LNCAP (cell line): ENCODE measurements at regions not wholly inside any gene's neighbourhood (a gene's known extent, or its start where the extent isn't known, plus 50 kb on each side); places are given as distances from the start of the nearest gene placed in this dataset.

Source experiments
- TF ChIP-seq, protein P1 (sequence below): fragments of 450-650 bp; IDR thresholded peaks from 2 replicates; pipeline ENCODE4 v1.5.1; 2017; ENCODE audit warnings: mild to moderate bottlenecking

DNA sequence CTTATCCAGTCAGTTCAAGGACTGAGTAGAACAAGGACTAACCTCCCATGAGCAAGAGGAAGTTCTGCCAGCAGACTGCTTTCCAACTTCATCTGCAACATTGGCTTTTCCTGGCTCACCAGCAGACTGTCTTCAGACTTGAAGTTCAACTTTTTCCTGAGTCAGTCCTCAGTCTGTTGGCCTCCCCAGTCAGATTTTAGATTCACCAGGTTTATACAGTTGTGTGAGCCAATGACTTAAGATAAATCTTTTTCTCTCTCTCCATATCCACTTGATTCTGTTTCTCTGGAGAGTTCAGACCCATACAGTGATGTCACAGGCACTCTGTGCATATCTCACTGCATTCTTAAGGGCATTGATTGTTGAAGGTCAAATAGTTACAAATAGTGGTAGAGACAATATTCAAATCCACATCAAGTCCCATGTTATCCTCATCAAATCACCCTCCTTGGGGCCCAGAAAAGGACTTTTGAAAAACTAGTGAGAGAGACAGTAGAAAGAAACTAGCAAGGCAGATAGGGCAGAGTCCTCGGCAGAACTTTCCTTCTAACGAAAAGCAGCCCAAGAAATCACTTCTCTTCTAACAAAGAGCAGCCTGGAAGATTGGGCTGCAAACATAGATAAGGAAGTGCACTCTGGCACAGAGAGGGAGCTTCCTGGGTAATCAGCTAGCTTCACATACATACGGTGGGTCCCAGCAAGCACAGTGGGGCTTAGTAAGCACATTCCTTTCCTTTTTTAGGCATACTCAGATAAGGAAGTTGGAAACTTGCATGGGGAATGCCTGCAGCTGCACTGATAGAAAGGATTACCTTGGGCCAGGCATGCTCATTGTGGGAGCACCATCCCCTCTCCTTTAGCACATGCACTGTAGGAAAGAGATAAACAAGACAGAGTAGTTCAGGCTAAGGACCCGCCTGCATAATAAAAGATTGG lies 132.3 kb upstream of the FAM20A start:
- TF ChIP-seq, protein P1, sequence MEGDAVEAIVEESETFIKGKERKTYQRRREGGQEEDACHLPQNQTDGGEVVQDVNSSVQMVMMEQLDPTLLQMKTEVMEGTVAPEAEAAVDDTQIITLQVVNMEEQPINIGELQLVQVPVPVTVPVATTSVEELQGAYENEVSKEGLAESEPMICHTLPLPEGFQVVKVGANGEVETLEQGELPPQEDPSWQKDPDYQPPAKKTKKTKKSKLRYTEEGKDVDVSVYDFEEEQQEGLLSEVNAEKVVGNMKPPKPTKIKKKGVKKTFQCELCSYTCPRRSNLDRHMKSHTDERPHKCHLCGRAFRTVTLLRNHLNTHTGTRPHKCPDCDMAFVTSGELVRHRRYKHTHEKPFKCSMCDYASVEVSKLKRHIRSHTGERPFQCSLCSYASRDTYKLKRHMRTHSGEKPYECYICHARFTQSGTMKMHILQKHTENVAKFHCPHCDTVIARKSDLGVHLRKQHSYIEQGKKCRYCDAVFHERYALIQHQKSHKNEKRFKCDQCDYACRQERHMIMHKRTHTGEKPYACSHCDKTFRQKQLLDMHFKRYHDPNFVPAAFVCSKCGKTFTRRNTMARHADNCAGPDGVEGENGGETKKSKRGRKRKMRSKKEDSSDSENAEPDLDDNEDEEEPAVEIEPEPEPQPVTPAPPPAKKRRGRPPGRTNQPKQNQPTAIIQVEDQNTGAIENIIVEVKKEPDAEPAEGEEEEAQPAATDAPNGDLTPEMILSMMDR = no peak

DNA sequence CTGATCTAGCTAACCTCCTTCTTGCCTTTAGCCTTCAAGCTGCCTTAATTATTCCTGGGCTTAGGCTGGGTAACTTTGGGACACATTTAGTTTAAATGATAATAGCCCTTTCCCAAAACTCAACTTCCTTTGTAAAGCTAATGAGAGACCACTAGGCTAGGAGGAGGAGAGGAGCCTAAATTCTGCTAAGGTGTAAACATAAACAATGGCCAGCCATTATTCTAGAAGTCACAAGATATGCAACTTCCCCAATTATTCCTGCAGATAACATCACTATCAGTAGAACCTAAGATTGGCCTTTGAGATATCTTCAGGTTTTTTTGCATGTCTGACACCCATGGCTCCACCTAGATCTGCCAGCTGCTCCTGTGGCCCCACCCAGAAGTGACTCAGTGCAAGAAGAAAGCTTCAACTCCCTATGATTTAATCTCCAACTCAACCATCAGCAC lies 131.2 kb upstream of the FAM20A start:
- TF ChIP-seq, protein P1 = no peak

DNA sequence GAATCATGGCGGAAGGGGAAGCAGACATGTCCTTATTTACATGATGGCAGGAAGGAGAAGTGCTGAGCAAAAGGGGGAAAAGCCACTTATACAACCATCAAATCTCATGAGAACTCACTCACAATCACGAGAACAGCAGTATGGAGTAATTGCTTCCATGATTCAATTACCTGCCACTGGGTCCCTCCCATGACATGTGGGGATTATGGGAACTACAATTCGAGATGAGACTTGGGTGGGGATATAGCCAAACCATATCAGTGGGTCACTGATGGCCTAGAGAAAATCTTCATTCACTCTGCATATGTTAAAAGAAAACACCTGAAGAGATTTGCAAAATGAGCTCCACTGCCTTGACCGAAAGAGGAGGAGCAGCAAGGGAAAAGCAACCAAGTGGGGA lies 130.3 kb upstream of the FAM20A start:
- TF ChIP-seq, protein P1 = no peak

DNA sequence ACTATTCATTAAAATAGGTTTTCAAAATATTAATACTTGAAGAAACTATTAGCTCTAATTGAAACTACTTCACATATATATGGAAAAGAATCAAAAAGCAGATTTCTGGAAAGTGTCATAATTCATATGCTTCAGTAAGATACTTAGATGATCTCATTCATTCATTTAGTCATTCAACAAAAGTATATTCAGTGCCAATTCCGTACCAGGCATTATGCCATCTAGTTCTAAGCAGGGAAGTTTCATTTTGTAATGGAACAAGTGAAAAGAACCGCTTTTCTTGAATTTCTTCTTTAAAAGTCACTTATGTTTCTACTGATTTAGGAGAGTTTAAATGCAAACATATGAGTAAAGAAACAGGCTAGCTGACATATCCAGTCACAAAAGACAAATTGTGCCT lies 118.3 kb upstream of the FAM20A start:
- TF ChIP-seq, protein P1 = no peak

DNA sequence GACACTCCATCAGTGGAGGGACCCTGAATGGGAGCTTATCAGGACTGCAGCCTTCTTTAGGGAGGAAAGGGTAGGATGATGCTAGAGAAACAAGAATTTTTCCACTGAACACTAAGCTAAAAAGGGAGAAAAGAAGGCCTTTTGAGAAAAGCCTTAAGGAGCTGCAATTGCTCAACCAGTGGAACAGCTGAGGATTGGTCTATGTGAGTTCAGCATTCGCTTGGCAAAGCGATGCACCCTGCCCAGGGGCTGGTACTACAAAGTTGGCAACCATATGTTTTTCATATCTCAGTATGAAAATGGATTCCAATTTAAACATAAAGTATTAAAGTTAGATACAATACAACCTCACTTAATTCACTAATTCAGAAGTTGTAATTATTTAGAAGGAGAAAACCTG lies 117.8 kb upstream of the FAM20A start:
- TF ChIP-seq, protein P1 = no peak

DNA sequence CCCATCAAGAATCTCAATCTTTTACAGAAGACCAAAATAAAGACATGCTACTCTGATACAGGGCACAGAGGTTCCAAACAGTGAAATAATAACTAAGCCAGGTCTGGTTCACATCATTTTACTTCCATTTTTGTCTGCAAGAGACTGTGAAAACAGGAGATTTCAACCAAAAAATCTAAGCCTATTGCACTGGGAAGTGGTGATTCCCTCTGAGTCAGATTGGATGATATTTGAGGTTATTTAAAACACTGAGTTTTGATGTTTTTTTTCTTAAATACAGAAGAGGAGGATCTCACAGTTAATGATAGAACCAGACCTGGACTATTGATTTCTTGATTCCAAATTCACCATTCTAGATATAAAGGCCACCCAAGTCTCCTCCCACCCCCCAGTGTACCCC lies 117.3 kb upstream of the FAM20A start:
- TF ChIP-seq, protein P1 = no peak

DNA sequence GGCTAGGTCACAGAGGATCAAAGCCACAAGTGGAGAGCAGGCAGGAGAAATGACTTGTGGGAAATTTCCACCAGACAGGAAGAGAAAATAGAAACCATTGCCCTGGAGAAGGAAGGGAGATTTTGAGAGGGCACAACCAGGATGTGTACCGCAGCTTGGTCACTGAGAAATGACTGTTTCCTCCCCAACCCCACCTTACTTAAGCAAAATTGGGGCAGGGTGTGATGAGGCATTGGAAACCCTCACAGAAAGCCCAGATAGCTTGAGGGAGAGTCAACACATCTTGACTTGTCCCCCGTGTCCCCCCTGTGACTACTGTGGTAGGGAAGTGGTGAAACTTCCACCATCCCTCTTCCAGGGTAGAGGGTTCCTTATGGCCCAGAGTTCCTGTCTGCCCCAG lies 113.5 kb upstream of the FAM20A start:
- TF ChIP-seq, protein P1 = no peak
